ENCODE measurements at regions not wholly inside any gene's neighbourhood (a gene's known extent, or its start where the extent isn't known, plus 50 kb on each side); places are given as distances from the start of the nearest gene placed in this dataset.

GRCh38 chr5:7208938-7209337 lies 187.0 kb upstream of the ADCY2 start:
- DNase-seq = no peak
- Histone ChIP-seq H3K4me2 (replicated peaks; ENCODE audit: extremely low read depth, low read length, poor library complexity, severe bottlenecking) (no peak overlapping the region), H3K27me3 (ENCODE audit: control insufficient read depth in 2 of 2, insufficient read depth in 2 of 2, low read length in 2 of 2) (no peaks in the 10 kb centered on the region), H3K4me3 (replicated peaks in 1 of 3; ENCODE audit: low read depth in 2 of 3, low read length in 3 of 3) (no peak overlapping the region), H3K36me3 (replicated peaks in 1 of 2; ENCODE audit: control insufficient read depth in 1 of 2, insufficient read depth in 2 of 2, low read length in 2 of 2) (no peaks in the 10 kb centered on the region), H2AFZ (ENCODE audit: insufficient read depth, low read depth, low read length, poor library complexity, severe bottlenecking) (no peak overlapping the region), H3K9ac (ENCODE audit: insufficient read depth, low read length, poor library complexity, severe bottlenecking) (no peak overlapping the region), H4K20me1 (ENCODE audit: insufficient read depth, low read length) (no peaks in the 10 kb centered on the region), H3K27ac (ENCODE audit: low read depth in 1 of 2, low read length in 2 of 2) (no peak overlapping the region), H3K9me3 (replicated peaks in 1 of 2; ENCODE audit: control insufficient read depth in 1 of 2, insufficient read depth in 1 of 2, low read length in 2 of 2) (peaks cover 0 to 12% of the 10 kb centered on the region in 2 donors), H3K79me2 (ENCODE audit: insufficient read depth, low read length) (no peaks in the 10 kb centered on the region), H3K4me1 (ENCODE audit: control insufficient read depth in 1 of 2, insufficient read depth in 2 of 2, low read length in 2 of 2) (no peaks in the 10 kb centered on the region)
- peak overlapping the region in 1 of 2 donors; percentile 34 for H3K4me3 Mint-ChIP-seq
- peaks cover 0 to 2% (median 0%) of the 10 kb centered on the region in 3 donors for H3K27me3 Mint-ChIP-seq (ENCODE audit: low read depth in 3 of 3)
- WGBS (ENCODE audit: insufficient coverage) = 61% methylated on average over 5 of the region's 5 CpGs
- peaks cover 10 to 21% (median 13%) of the 10 kb centered on the region in 7 donors for H3K9me3 Mint-ChIP-seq
- H3K36me3 Mint-ChIP-seq = no peaks in the 10 kb centered on the region
- no peaks in the 10 kb centered on the region for H3K4me1 Mint-ChIP-seq
- no peak for TF ChIP-seq CTCF (IDR thresholded peaks at IDR 0.05)
- intact Hi-C loops (cut with micrococcal nuclease) = no loop called here
- H3K27ac Mint-ChIP-seq = no peak overlapping the region

GRCh38 chr5:7209658-7210057 lies 186.3 kb upstream of the ADCY2 start:
- H4K20me1 ChIP-seq (ENCODE audit: insufficient read depth, low read length) = no peaks in the 10 kb centered on the region
- intact Hi-C loops (cut with micrococcal nuclease) = no loop called here
- no peak for TF ChIP-seq CTCF (IDR thresholded peaks at IDR 0.05)
- H3K27me3 ChIP-seq (ENCODE audit: control insufficient read depth in 2 of 2, insufficient read depth in 2 of 2, low read length in 2 of 2) = no peaks in the 10 kb centered on the region
- H3K36me3 ChIP-seq (replicated peaks in 1 of 2; ENCODE audit: control insufficient read depth in 1 of 2, insufficient read depth in 2 of 2, low read length in 2 of 2) = no peaks in the 10 kb centered on the region
- no peak overlapping the region for H3K9ac ChIP-seq (ENCODE audit: insufficient read depth, low read length, poor library complexity, severe bottlenecking)
- peaks cover 0 to 12% of the 10 kb centered on the region in 2 donors for H3K9me3 ChIP-seq (replicated peaks in 1 of 2; ENCODE audit: control insufficient read depth in 1 of 2, insufficient read depth in 1 of 2, low read length in 2 of 2)
- H3K79me2 ChIP-seq (ENCODE audit: insufficient read depth, low read length) = no peaks in the 10 kb centered on the region
- Mint-ChIP-seq H3K36me3 (no peaks in the 10 kb centered on the region), H3K27ac (peak overlapping the region in 1 of 7 donors; percentile 40), H3K4me1 (no peaks in the 10 kb centered on the region), H3K9me3 (peaks cover 10 to 21% (median 13%) of the 10 kb centered on the region in 7 donors), H3K27me3 (ENCODE audit: low read depth in 3 of 3) (peaks cover 0 to 2% (median 0%) of the 10 kb centered on the region in 3 donors), H3K4me3 (no peak overlapping the region)
- no peaks in the 10 kb centered on the region for H3K4me1 ChIP-seq (ENCODE audit: control insufficient read depth in 1 of 2, insufficient read depth in 2 of 2, low read length in 2 of 2)
- no peak overlapping the region for H3K4me3 ChIP-seq (replicated peaks in 1 of 3; ENCODE audit: low read depth in 2 of 3, low read length in 3 of 3)
- no peak for DNase-seq
- no peak overlapping the region for H3K27ac ChIP-seq (ENCODE audit: low read depth in 1 of 2, low read length in 2 of 2)
- H2AFZ ChIP-seq (ENCODE audit: insufficient read depth, low read depth, low read length, poor library complexity, severe bottlenecking) = no peak overlapping the region
- H3K4me2 ChIP-seq (replicated peaks; ENCODE audit: extremely low read depth, low read length, poor library complexity, severe bottlenecking) = no peak overlapping the region
